Keratinocyte (primary cell): ENCODE measurements at regions not wholly inside any gene's neighbourhood (a gene's known extent, or its start where the extent isn't known, plus 50 kb on each side); places are given as distances from the start of the nearest gene placed in this dataset.
"Not testable (repeated sequence)": the region's sequence is repeated elsewhere in the genome, so short reads cannot be mapped to it uniquely, and the experiment has no call there.

ENCODE experiments used
- DNase-seq: peaks from one replicate; pipeline ENCODE4 v3.0.0-alpha.2; 2011; ENCODE audit warnings: low read depth, missing footprints, low spot score
- FAIRE-seq: peaks from 2 replicates; lab custom pipeline; 2011; peaks lifted over from hg19 to GRCh38; lab: Jason Lieb, UNC
- H2AFZ ChIP-seq: 2 replicates; pipeline ENCODE4 v1.6.0; 2012; ENCODE audit warnings: low read length, control low read depth, inconsistent platforms; ENCODE audit not compliant: control insufficient read depth
- H3K27ac ChIP-seq: 2 replicates; pipeline ENCODE4 v1.5.1; 2011; ENCODE audit warnings: low read length; ENCODE audit not compliant: control insufficient read depth, insufficient read depth
- H3K27me3 ChIP-seq: 3 replicates; pipeline ENCODE4 v1.6.0; 2011; ENCODE audit warnings: low read length; ENCODE audit not compliant: control insufficient read depth, insufficient read depth; ENCODE audit errors: extremely low read depth
- H3K36me3 ChIP-seq, 2 experiments: 2 replicates in 1 of 2; 3 replicates in 1 of 2; pipeline ENCODE4 v1.5.1; 2011; ENCODE audit warnings: low read length in 2 of 2, mild to moderate bottlenecking in 1 of 2; ENCODE audit not compliant: control insufficient read depth in 2 of 2, insufficient read depth in 2 of 2; ENCODE audit errors: extremely low read depth in 1 of 2
- H3K4me1 ChIP-seq: 3 replicates; pipeline ENCODE4 v1.5.1; 2011; ENCODE audit warnings: low read length; ENCODE audit not compliant: control insufficient read depth, insufficient read depth; ENCODE audit errors: extremely low read depth
- H3K4me2 ChIP-seq: 3 replicates; pipeline ENCODE4 v1.6.0; 2011; ENCODE audit warnings: low read depth, low read length; ENCODE audit not compliant: control insufficient read depth, insufficient read depth; ENCODE audit errors: extremely low read depth
- H3K4me3 ChIP-seq, 3 experiments: fragments of 200-600 bp in 1 of 3; sonication (generic) in 1 of 3; 2 replicates in 2 of 3; 3 replicates in 1 of 3; pipeline ENCODE4 v1.5.1; 2011 to 2016; ENCODE audit warnings: low read length in 3 of 3, mild to moderate bottlenecking in 3 of 3, control low read depth in 2 of 3, inconsistent platforms in 1 of 3, low read depth in 1 of 3, mixed read lengths in 1 of 3, mixed run types in 1 of 3, moderate library complexity in 1 of 3; ENCODE audit not compliant: control insufficient read depth in 2 of 3, insufficient read depth in 2 of 3; ENCODE audit errors: extremely low read depth in 1 of 3
- H3K79me2 ChIP-seq: 2 replicates; pipeline ENCODE4 v1.6.0; 2012; ENCODE audit warnings: low read length; ENCODE audit not compliant: control insufficient read depth, insufficient read depth
- H3K9ac ChIP-seq: 3 replicates; pipeline ENCODE4 v1.6.0; 2011; ENCODE audit warnings: low read length; ENCODE audit not compliant: control insufficient read depth, insufficient read depth; ENCODE audit errors: extremely low read depth
- H3K9me1 ChIP-seq: 3 replicates; pipeline ENCODE4 v1.6.0; 2011; ENCODE audit warnings: low read length; ENCODE audit not compliant: control insufficient read depth, insufficient read depth; ENCODE audit errors: extremely low read depth
- H3K9me3 ChIP-seq: 2 replicates; pipeline ENCODE4 v1.5.1; 2012; ENCODE audit warnings: low read depth, low read length; ENCODE audit not compliant: control insufficient read depth
- H4K20me1 ChIP-seq: 3 replicates; pipeline ENCODE4 v1.6.0; 2011; ENCODE audit warnings: low read length; ENCODE audit not compliant: control insufficient read depth, insufficient read depth; ENCODE audit errors: extremely low read depth
- dilution Hi-C: fragments of 300-500 bp; cut with MboI; formaldehyde crosslinking; loops from one replicate; pipeline ENCODE4 v1.7.0; 2020; ENCODE audit warnings: low sequenced_read_pairs; ENCODE audit not compliant: extremely low pct_ligation_motif_present

GRCh38 chrX:89707363-89707927 lies 214.3 kb upstream of the TGIF2LX start:
- dilution Hi-C loops, H3K4me2 ChIP-seq, H3K27me3 ChIP-seq, H3K27ac ChIP-seq, FAIRE-seq, H3K9me1 ChIP-seq, H3K4me1 ChIP-seq, H4K20me1 ChIP-seq, DNase-seq, H3K79me2 ChIP-seq, H2AFZ ChIP-seq, H3K36me3 ChIP-seq, H3K9ac ChIP-seq, H3K4me3 ChIP-seq, H3K9me3 ChIP-seq: not testable (repeated sequence)

DNA sequence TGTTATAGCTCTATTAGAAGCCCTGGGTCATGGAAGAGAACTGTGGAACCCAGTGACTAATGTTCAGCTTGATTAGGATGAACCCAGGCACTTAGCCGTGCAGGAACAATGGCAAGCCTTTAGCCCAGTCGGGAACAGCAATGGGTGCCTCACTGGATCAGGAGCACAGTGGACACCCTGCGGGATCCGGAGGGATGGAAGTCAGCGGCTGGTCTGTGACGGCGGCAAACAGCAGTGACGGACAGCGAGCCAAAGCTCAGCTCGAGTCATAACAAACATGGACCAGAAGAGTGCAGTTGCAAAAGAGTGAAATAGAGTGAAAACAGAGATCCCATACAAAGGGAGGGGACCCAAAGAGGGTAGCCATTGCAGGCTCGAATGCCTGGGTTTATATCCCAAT lies 187.3 kb upstream of the TGIF2LX start:
- H3K9ac ChIP-seq, H3K4me1 ChIP-seq, H3K9me3 ChIP-seq, H2AFZ ChIP-seq, H3K4me2 ChIP-seq, H3K79me2 ChIP-seq, H3K27me3 ChIP-seq, FAIRE-seq, H3K36me3 ChIP-seq, dilution Hi-C loops, H3K4me3 ChIP-seq, DNase-seq, H3K27ac ChIP-seq, H3K9me1 ChIP-seq, H4K20me1 ChIP-seq: not testable (repeated sequence)

- FAIRE-seq: peak; percentile 5
These were observed 165.2 kb upstream of the TGIF2LX start for GRCh38 chrX:89756466-89756865.

More at GRCh38 chrX:89756466-89756865, 165.2 kb upstream of the TGIF2LX start:
- H3K27ac ChIP-seq, H3K4me3 ChIP-seq, H3K4me1 ChIP-seq, H3K4me2 ChIP-seq, DNase-seq, H3K36me3 ChIP-seq, dilution Hi-C loops, H3K9me1 ChIP-seq, H4K20me1 ChIP-seq, H3K9me3 ChIP-seq, H3K9ac ChIP-seq, H2AFZ ChIP-seq, H3K79me2 ChIP-seq, H3K27me3 ChIP-seq: not testable (repeated sequence)
